ENCODE measurements at regions not wholly inside any gene's neighbourhood (a gene's known extent, or its start where the extent isn't known, plus 50 kb on each side); places are given as distances from the start of the nearest gene placed in this dataset.

- intact Hi-C loops (cut with micrococcal nuclease), result no loop called here
- DNase-seq, result no peak
- peak; percentile 58 for ATAC-seq
Observed at GRCh38 chr13:90534617-90535370, 812.7 kb upstream of the MIR17HG start.

GRCh38 chr13:90535421-90535820 is 812.1 kb upstream of the MIR17HG start:
- DNase-seq, result no peak
- intact Hi-C loops (cut with micrococcal nuclease), result no loop called here
- ATAC-seq, result no peak

- intact Hi-C loops (cut with micrococcal nuclease), result no loop called here
- no peak for ATAC-seq
- DNase-seq, result no peak
Observed at GRCh38 chr13:90538063-90538462, 809.4 kb upstream of the MIR17HG start.

- intact Hi-C loops (cut with micrococcal nuclease), result no loop called here
- DNase-seq (no peak), ATAC-seq (no peak)
Observed at GRCh38 chr13:90541346-90541745, 806.1 kb upstream of the MIR17HG start.

- DNase-seq, result no peak
- intact Hi-C loops (cut with micrococcal nuclease), result no loop called here
- no peak for ATAC-seq
Observed at GRCh38 chr13:90542959-90543505, 804.5 kb upstream of the MIR17HG start.

- ATAC-seq, result no peak
Observed at GRCh38 chr13:90545070-90545840, 802.2 kb upstream of the MIR17HG start.

GRCh38 chr13:90547272-90547790 is 800.2 kb upstream of the MIR17HG start:
- DNase-seq, result no peak
- ATAC-seq, result no peak
- intact Hi-C loops (cut with micrococcal nuclease), result no loop called here

More at GRCh38 chr13:90545070-90545840, 802.2 kb upstream of the MIR17HG start:
- DNase-seq, result no peak
- intact Hi-C loops (cut with micrococcal nuclease), result no loop called here

GRCh38 chr13:90551253-90551652 is 796.2 kb upstream of the MIR17HG start:
- intact Hi-C loops (cut with micrococcal nuclease), result no loop called here
- ATAC-seq (no peak), DNase-seq (no peak)

GRCh38 chr13:90552702-90553101 is 794.8 kb upstream of the MIR17HG start:
- ATAC-seq (no peak), DNase-seq (no peak)
- intact Hi-C loops (cut with micrococcal nuclease), result no loop called here

GRCh38 chr13:90553159-90553558 is 794.3 kb upstream of the MIR17HG start:
- no peak for DNase-seq
- ATAC-seq, result no peak
- intact Hi-C loops (cut with micrococcal nuclease), result no loop called here

GRCh38 chr13:90557626-90558025 is 789.9 kb upstream of the MIR17HG start:
- ATAC-seq (no peak), DNase-seq (no peak)
- intact Hi-C loops (cut with micrococcal nuclease), result no loop called here

- no peak for ATAC-seq
- no peak for DNase-seq
- intact Hi-C loops (cut with micrococcal nuclease), result no loop called here
Observed at GRCh38 chr13:90562443-90562842, 785.0 kb upstream of the MIR17HG start.

GRCh38 chr13:90564096-90564495 is 783.4 kb upstream of the MIR17HG start:
- ATAC-seq (no peak), DNase-seq (no peak)
- intact Hi-C loops (cut with micrococcal nuclease), result no loop called here

GRCh38 chr13:90564566-90564965 is 782.9 kb upstream of the MIR17HG start:
- intact Hi-C loops (cut with micrococcal nuclease), result no loop called here
- no peak for ATAC-seq

GRCh38 chr13:90565985-90566713 is 781.3 kb upstream of the MIR17HG start:
- ATAC-seq (no peak), DNase-seq (no peak)
- intact Hi-C loops (cut with micrococcal nuclease), result no loop called here

More at GRCh38 chr13:90564566-90564965, 782.9 kb upstream of the MIR17HG start:
- DNase-seq, result no peak

- intact Hi-C loops (cut with micrococcal nuclease), result no loop called here
- DNase-seq, result no peak
- no peak for ATAC-seq
Observed at GRCh38 chr13:90568165-90568564, 779.3 kb upstream of the MIR17HG start.

- DNase-seq, result no peak
- no peak for ATAC-seq
- intact Hi-C loops (cut with micrococcal nuclease), result no loop called here
Observed at GRCh38 chr13:90576067-90576466, 771.4 kb upstream of the MIR17HG start.

- intact Hi-C loops (cut with micrococcal nuclease), result no loop called here
- no peak for ATAC-seq
Observed at GRCh38 chr13:90577726-90578125, 769.8 kb upstream of the MIR17HG start.

GRCh38 chr13:90585392-90585791 is 762.1 kb upstream of the MIR17HG start:
- ATAC-seq, result no peak
- DNase-seq, result no peak
- intact Hi-C loops (cut with micrococcal nuclease), result no loop called here

More at GRCh38 chr13:90577726-90578125, 769.8 kb upstream of the MIR17HG start:
- no peak for DNase-seq
